Fibroblast of lung (primary cell): ENCODE measurements at regions not wholly inside any gene's neighbourhood (a gene's known extent, or its start where the extent isn't known, plus 50 kb on each side); places are given as distances from the start of the nearest gene placed in this dataset.

Source experiments
- DNase-seq, 2 donors: peaks; one replicate each; pipeline versions ENCODE4 v3.0.0 to v3.0.0-alpha.2; 2010; ENCODE audit warnings: low read depth in 2 of 2
- H2AFZ ChIP-seq: 2 replicates; pipeline ENCODE4 v1.5.1; 2012; ENCODE audit warnings: low read length, control low read depth, inconsistent platforms
- H3K27ac ChIP-seq: 2 replicates; pipeline ENCODE4 v1.5.1; 2011; ENCODE audit warnings: low read length, control low read depth; ENCODE audit not compliant: insufficient read depth
- H3K27me3 ChIP-seq: 2 replicates; pipeline ENCODE4 v1.5.1; 2011; ENCODE audit warnings: mild to moderate bottlenecking, low read length; ENCODE audit not compliant: control insufficient read depth, insufficient read depth
- H3K36me3 ChIP-seq: 2 replicates; pipeline ENCODE4 v1.5.1; 2011; ENCODE audit warnings: low read length; ENCODE audit not compliant: control insufficient read depth, insufficient read depth
- H3K4me1 ChIP-seq: 2 replicates; pipeline ENCODE4 v1.5.1; 2011; ENCODE audit warnings: low read length; ENCODE audit not compliant: control insufficient read depth, insufficient read depth; ENCODE audit errors: extremely low read depth
- H3K4me2 ChIP-seq: 2 replicates; pipeline ENCODE4 v1.5.1; 2011; ENCODE audit warnings: low read length, control low read depth; ENCODE audit not compliant: insufficient read depth; ENCODE audit errors: extremely low read depth
- H3K4me3 ChIP-seq, 4 experiments: fragments of 200-600 bp in 1 of 4; sonication (generic) in 1 of 4; replicated peaks in 1 of 4; 2 replicates each; pipeline ENCODE4 v1.5.1; 2011 to 2016; ENCODE audit warnings: low read length in 4 of 4, low read depth in 3 of 4, mild to moderate bottlenecking in 3 of 4, control low read depth in 2 of 4, inconsistent platforms in 1 of 4, mixed read lengths in 1 of 4; ENCODE audit not compliant: insufficient read depth in 1 of 4; ENCODE audit errors: control extremely low read depth in 1 of 4
- H3K79me2 ChIP-seq: 2 replicates; pipeline ENCODE4 v1.5.1; 2012; ENCODE audit warnings: mild to moderate bottlenecking, low read length, inconsistent platforms; ENCODE audit not compliant: control insufficient read depth, insufficient read depth
- H3K9ac ChIP-seq: 2 replicates; pipeline ENCODE4 v1.5.1; 2011; ENCODE audit warnings: mild to moderate bottlenecking, low read length, control low read depth; ENCODE audit not compliant: insufficient read depth
- H3K9me3 ChIP-seq: 2 replicates; pipeline ENCODE4 v1.5.1; 2012; ENCODE audit warnings: low read depth, low read length; ENCODE audit not compliant: control insufficient read depth, insufficient read depth
- H4K20me1 ChIP-seq: 2 replicates; pipeline ENCODE4 v1.5.1; 2011; ENCODE audit warnings: low read length; ENCODE audit not compliant: control insufficient read depth, insufficient read depth; ENCODE audit errors: extremely low read depth
- CTCF ChIP-seq, 2 donors: IDR thresholded peaks in 1 of 2; conservative IDR thresholded peaks in 1 of 2; 1 replicate in 1 of 2; 2 replicates in 1 of 2; pipeline ENCODE4 v1.5.1; 2011 to 2012; ENCODE audit warnings: low read length in 2 of 2, control low read depth in 1 of 2, inconsistent platforms in 1 of 2, low read depth in 1 of 2, mild to moderate bottlenecking in 1 of 2
- EZH2 ChIP-seq: IDR thresholded peaks from 2 replicates; pipeline ENCODE4 v1.5.1; 2012; ENCODE audit warnings: low read length, control low read depth, mild to moderate bottlenecking; ENCODE audit errors: missing control alignments

GRCh38 chr5:110177729-110178128 lies 488.0 kb downstream of the MAN2A1 start:
- no peaks in the 10 kb centered on the region for H3K4me1 ChIP-seq
- no peaks in the 10 kb centered on the region for H3K79me2 ChIP-seq
- TF ChIP-seq EZH2 (no peak), CTCF (conservative IDR thresholded peaks at IDR 0.05 in 1 of 2, IDR thresholded peaks at IDR 0.05 in 1 of 2; ENCODE audit: low read depth in 1 of 2, low read length in 2 of 2) (no peak)
- no peak overlapping the region for H3K4me2 ChIP-seq
- H3K36me3 ChIP-seq, result no peaks in the 10 kb centered on the region
- H3K9ac ChIP-seq, result no peak overlapping the region
- no peak overlapping the region for H2AFZ ChIP-seq
- H3K4me3 ChIP-seq, result no peak overlapping the region
- DNase-seq, result no peak
- H3K9me3 ChIP-seq, result no peaks in the 10 kb centered on the region
- no peak overlapping the region for H3K27ac ChIP-seq
- H4K20me1 ChIP-seq, result no peaks in the 10 kb centered on the region
- H3K27me3 ChIP-seq, result no peaks in the 10 kb centered on the region

GRCh38 chr5:110179321-110179720 lies 489.6 kb downstream of the MAN2A1 start:
- Histone ChIP-seq H3K4me1 (no peaks in the 10 kb centered on the region), H3K36me3 (no peaks in the 10 kb centered on the region), H3K9me3 (no peaks in the 10 kb centered on the region), H3K4me2 (no peak overlapping the region), H3K27ac (no peak overlapping the region), H2AFZ (no peak overlapping the region), H3K79me2 (no peaks in the 10 kb centered on the region), H3K27me3 (no peaks in the 10 kb centered on the region), H4K20me1 (no peaks in the 10 kb centered on the region), H3K4me3 (no peak overlapping the region), H3K9ac (no peak overlapping the region)
- TF ChIP-seq CTCF (conservative IDR thresholded peaks at IDR 0.05 in 1 of 2, IDR thresholded peaks at IDR 0.05 in 1 of 2; ENCODE audit: low read depth in 1 of 2, low read length in 2 of 2) (no peak), EZH2 (no peak)
- DNase-seq, result no peak

- H3K27ac ChIP-seq, result no peak overlapping the region
- H3K27me3 ChIP-seq, result no peaks in the 10 kb centered on the region
- DNase-seq, result no peak
These were observed 504.5 kb downstream of the MAN2A1 start for GRCh38 chr5:110194191-110194590.

More at GRCh38 chr5:110194191-110194590, 504.5 kb downstream of the MAN2A1 start:
- no peaks in the 10 kb centered on the region for H3K9me3 ChIP-seq
- H3K36me3 ChIP-seq, result no peaks in the 10 kb centered on the region
- no peak overlapping the region for H3K4me3 ChIP-seq
- H2AFZ ChIP-seq, result no peak overlapping the region
- no peak overlapping the region for H3K4me2 ChIP-seq
- no peak overlapping the region for H3K9ac ChIP-seq
- no peaks in the 10 kb centered on the region for H4K20me1 ChIP-seq
- TF ChIP-seq EZH2, result no peak
- no peak for TF ChIP-seq CTCF (conservative IDR thresholded peaks at IDR 0.05 in 1 of 2, IDR thresholded peaks at IDR 0.05 in 1 of 2; ENCODE audit: low read depth in 1 of 2, low read length in 2 of 2)
- H3K4me1 ChIP-seq, result no peaks in the 10 kb centered on the region
- H3K79me2 ChIP-seq, result no peaks in the 10 kb centered on the region
